ENCODE measurements at regions not wholly inside any gene's neighbourhood (a gene's known extent, or its start where the extent isn't known, plus 50 kb on each side); places are given as distances from the start of the nearest gene placed in this dataset.
"Not testable (repeated sequence)": the region's sequence is repeated elsewhere in the genome, so short reads cannot be mapped to it uniquely, and the experiment has no call there.

DNA sequence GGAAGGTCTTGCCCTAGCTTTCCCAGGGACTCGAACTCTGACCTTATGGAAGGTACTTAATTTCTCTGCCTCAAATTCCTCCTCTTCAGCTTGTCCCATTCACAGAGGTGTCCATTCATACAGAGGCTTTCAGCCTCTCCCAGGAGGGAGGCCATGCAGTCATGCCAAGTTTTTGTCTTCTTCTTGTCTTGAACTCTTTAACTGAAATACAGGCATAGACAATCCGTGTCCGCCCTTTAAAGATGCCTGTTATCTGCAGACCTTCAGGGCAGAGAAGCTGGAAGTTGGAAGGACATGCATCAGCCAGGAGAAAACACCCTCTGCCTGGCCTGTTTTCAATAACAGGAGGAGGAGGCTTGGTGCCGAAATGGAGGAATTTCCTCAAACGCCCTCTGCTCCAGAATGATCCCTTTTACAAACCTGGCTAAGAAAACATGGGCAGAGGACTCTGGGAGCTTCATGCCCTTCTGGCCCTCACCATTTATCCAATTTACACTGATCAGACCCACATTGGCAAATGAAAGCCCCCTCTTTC is 308.3 kb downstream of the MYCN start:
- no peak for DNase-seq
- no peak for ATAC-seq
- intact Hi-C loops (cut with DNase I, micrococcal nuclease), result no loop called here

DNA sequence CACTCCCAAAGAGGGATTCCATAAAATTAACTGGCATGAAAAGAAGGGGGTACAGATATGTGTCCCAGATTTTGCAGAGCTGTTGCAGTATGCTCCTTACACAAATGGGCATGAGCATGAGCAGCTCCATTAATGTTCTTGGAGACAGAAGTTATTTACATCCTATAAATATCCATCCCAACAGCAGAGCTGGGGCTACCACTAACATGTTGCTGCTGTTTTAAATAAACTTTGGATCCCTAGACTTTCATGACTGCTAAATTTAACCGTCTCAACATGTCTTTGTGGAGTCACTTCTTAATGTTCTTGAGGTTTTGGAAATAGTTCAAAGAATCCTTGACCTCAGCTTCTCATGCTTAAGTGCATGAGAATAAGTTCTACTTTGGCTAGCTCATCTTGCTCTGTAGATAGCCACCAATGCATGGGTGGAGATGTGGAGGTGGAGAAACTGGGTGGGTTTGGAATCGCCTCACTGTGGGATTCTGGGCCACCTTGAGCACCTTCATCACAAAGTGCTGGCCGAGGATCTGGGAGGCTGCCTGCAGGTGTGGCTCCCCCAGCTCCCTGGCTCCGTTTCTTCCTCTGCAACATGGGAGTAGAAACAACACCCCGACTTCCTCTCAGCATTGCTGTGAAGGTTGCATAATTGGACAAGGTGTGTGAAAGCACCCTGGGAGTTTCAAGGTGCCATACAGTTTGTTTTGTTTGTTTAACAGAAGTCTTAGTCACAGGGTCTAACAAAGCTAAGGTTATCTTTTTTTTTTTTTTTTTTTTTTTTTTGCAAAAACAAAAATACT is 307.2 kb downstream of the MYCN start:
- no peak for DNase-seq
- intact Hi-C loops (cut with DNase I, micrococcal nuclease), result no loop called here
- ATAC-seq, result no peak

DNA sequence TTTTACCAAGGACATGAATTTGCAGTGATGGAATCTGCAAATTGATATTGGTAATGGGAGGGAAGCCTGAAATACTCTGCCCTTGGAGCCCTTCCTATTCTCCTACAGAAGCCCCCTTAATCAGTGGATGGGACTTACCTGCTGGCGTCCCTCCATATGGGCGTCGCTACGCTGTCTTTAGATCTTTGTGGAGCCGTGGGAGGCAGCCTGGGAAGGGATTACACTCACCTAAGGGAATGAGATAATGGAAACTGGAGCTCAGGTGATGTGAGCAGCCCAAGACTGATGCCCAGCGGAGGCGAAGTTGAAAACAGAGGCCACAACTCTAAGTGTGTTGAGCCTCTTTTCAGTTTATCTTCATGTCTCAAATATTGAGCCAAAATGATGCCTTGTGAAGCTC is 306.6 kb downstream of the MYCN start:
- DNase-seq (no peak), ATAC-seq (no peak)
- intact Hi-C loops (cut with DNase I, micrococcal nuclease), result no loop called here

GRCh38 chr2:16246281-16246850 is 306.0 kb downstream of the MYCN start:
- intact Hi-C loops (cut with DNase I, micrococcal nuclease), result no loop called here
- DNase-seq, result no peak
- no peak for ATAC-seq

DNA sequence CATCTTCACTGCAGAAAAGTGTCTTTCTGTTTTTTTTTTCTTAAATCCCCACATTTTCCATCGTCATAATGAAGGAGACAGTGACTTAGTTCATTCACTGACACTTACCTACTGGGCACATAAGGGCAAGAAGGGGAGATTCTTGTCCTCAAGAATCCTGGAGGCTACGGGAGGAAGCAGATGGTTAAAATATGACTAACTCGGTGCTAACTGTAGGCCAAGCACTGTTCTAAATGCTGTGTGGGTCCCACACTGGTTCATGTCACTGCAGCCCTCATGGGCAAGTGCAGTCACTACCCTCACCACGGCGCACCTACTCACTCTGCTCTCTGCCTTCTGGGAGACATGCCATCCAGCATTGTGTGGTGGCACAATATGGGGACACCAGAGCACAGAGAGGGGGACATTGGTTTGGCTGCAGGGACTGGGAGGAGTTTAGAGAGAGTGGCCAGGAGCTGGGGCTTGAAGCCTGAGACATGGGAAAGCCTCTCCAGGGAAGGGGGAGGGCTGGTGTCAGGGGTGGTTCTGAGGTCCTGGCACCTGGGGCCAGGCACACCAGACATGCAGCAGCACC is 305.2 kb downstream of the MYCN start:
- intact Hi-C loops (cut with DNase I, micrococcal nuclease), result no loop called here
- no peak for ATAC-seq
- DNase-seq, result no peak

DNA sequence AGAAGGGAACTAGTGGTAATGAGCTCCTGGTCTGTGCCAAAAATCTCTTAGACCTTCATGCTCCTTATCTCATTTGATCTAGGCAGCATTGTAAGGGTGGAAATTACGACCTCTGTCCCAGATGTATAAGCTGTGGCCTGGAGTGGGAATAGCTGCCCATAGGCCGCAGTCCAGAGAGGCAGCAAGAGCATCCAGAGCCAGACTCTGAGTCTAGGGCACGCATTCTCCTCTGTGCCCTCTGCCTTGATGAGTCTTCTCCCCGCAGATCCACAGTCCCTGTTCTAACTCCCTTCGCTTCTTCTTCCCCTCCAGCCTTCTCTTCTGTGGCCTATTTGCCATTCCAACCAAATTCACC is 304.6 kb downstream of the MYCN start:
- ATAC-seq (no peak), DNase-seq (no peak)
- intact Hi-C loops (cut with DNase I, micrococcal nuclease), result no loop called here

DNA sequence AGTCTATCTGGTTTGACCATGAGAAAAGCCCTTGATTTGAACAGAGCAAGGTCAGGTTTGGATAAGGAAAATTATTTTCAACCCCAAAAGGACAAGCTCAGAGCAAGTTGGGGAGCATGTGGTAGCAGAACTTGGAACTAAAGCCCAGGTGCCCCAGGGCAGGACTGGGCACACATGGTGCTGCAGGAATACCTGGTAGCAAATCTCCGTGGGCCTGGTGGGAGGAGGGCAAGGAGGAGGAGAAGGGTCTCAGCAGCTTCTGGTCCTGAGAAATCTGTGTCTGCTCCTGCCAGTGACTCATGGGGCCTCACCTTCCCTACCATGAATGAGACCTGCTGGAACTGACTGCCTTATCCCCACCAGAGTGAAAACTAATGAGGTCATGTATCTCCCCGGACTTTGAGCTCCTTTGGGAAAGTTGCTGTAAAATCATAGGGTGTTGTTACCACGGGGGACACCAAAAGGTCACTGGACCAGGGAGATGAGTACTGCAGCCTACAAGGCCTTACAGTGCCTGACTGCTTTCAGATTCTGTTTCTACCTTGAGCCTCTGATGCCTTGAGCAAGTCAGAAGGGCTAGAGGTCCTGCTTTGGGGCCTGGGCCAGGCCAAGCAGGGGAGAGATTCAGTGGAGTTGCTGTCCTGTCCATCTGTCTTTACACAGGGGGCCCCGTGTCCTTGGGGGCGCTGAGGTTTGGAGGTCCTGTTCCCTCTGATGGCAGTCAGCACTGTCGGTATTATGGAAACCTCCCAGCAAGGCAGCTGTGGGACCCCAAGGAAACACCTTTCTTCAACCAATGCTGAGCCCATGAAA is 304.0 kb downstream of the MYCN start:
- intact Hi-C loops (cut with DNase I, micrococcal nuclease), result no loop called here
- DNase-seq (no peak), ATAC-seq (no peak)

GRCh38 chr2:16243411-16243996 is 303.2 kb downstream of the MYCN start:
- DNase-seq (no peak), ATAC-seq (no peak)
- intact Hi-C loops (cut with DNase I, micrococcal nuclease), result no loop called here

GRCh38 chr2:16242906-16243305 is 302.6 kb downstream of the MYCN start:
- no peak for ATAC-seq
- no peak for DNase-seq
- intact Hi-C loops (cut with DNase I, micrococcal nuclease), result no loop called here

DNA sequence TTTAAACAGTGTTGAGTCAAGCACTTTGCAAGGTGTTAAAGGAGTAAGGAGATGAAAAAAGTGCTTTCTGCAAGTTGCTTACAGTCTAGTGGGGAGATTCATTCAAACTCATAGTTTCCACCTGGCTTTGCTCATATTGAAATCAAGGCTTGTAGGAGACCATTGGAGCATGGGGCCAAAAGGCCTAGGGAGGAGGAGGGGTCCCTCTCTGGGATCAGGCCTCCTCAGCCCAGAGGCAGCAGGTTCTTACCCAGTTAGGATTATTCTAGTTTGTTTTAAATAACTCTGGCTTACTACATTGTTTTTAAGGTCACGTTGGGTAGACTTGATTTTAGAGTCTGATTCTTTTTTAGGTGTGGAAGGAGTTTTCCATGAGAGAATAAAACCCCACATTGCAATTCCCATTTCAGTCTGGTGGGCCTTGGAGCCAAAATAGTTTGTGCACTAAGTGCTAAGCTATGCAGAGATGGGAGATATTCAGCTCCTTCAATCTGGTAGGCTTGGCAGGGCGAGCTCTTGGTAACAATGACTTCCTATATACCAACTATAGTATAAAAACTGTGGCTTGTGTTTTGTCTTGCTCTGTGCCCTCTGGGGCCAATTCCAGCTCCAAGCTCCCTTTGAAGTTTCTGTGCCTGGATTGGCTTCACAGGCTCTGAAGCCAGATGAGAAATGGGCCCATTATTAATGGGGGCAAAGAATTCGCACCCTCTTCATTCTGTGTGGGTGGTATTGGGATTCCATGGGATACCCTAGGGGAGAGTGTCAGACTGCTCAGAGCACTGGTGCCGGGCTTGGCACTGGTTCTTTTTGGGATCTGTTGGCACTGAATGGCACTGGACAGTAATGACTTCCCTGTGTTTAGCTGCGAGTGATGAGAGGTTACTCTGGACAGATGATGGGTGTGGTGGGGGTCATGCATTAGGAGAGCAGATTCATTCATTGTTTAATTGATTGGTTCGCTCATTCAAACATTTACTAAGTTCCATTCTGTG is 301.1 kb downstream of the MYCN start:
- DNase-seq (no peak), ATAC-seq (no peak)
- intact Hi-C loops (cut with DNase I, micrococcal nuclease), result no loop called here

- ATAC-seq (no peak), DNase-seq (no peak)
- intact Hi-C loops (cut with DNase I, micrococcal nuclease), result no loop called here
Measured at GRCh38 chr2:16240402-16240801, 300.1 kb downstream of the MYCN start.

DNA sequence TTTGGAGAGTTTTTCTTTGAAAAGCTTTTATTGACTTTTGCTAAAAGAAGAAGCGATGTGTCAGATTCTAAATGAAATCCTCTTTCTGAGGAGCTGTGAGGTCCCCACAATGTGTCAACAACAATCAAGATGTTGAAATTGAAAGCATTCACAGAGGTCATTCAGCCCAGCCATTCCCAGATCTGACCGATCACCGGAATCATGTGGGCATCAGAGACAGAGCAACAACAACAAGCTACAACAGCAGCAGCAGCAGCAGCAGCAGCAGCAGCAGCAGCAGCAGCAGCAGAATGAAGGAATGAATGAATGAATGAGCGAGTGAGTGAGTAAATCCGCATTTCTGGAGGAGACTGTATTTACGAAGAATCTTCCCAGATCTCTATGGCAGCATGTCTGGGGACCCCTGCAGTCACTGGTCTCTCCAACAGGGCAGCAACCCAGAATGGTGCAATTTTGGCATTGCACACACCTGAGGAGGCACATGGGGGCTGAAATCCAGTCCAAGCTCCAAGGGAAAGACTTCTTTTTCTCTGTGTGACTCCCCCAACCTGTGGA is 299.0 kb downstream of the MYCN start:
- intact Hi-C loops (cut with DNase I, micrococcal nuclease), result no loop called here
- ATAC-seq, result no peak
- DNase-seq, result no peak

DNA sequence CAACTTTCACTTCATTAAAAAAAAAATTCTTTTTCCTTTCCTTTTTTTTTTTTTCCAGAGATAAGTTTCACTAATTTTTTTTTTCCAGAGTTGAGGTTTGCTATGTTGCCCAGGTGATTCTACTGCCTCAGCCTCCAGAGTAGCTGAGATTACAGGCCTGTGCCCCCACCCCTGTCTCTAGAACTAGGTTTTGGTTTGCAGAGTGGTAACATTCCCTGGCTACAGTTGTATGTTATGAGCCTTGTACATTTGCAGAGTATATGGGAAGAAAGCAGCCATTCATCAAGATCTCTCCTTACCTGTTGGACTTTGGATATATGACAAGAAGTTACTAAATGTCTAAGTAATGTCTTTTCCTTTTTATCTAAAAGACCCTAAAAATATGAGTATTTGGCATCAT is 298.4 kb downstream of the MYCN start:
- intact Hi-C loops (cut with DNase I, micrococcal nuclease), result no loop called here
- no peak for ATAC-seq
- no peak for DNase-seq

GRCh38 chr2:16238001-16238761 is 297.8 kb downstream of the MYCN start:
- DNase-seq, result no peak
- intact Hi-C loops (cut with DNase I, micrococcal nuclease), result no loop called here
- ATAC-seq, result no peak

DNA sequence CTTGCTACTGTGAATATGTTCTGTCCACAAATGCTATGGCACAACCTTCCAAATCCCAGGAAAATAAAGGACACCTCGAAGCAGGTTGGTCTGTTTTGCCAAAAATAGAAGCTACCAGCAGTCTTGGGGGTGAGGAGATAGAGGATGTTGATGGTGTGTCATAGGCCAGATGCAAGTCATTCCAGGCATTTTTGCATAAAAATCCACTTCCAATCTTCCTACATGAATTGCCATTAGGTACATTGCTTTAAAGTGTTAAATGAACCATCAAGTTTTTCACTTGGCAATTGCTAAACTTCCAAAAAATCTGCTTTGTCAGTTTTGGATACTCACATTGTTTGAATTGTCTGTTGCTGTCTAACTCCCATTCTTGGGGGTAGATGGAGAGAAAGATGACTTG is 295.4 kb downstream of the MYCN start:
- intact Hi-C loops (cut with DNase I, micrococcal nuclease), result no loop called here
- DNase-seq (no peak), ATAC-seq (no peak)

- ATAC-seq; intact Hi-C loops (cut with DNase I, micrococcal nuclease); DNase-seq: not testable (repeated sequence)
Measured at GRCh38 chr2:16235291-16235690, 294.9 kb downstream of the MYCN start.

DNA sequence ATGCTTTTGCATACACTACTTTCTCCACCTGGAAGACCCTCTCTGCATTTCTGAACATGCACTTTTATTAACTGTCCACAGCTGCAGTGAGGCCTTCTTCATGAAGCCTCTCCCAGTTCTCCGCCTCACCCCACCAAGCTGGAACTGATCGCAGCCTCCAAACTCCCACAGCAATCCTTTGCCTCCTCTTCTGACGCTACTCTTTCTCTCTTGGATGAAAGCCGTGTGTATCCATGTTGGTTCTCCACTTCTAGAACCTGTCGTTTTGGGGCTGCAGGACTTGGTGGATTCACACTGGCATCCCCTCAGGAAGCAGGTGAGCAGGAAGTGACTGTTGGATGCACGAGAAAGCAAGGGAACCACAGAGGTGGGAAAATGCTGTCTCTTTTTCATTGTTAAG is 288.6 kb downstream of the MYCN start:
- no peak for ATAC-seq
- intact Hi-C loops (cut with DNase I, micrococcal nuclease), result no loop called here
- DNase-seq, result no peak

Measured in left colon (tissue), 2 donors.